ENCODE measurements at regions not wholly inside any gene's neighbourhood (a gene's known extent, or its start where the extent isn't known, plus 50 kb on each side); places are given as distances from the start of the nearest gene placed in this dataset.

GRCh38 chr13:111536075-111536642 lies 215.7 kb downstream of the TEX29 start:
- Histone ChIP-seq H3F3A (ENCODE audit: low read depth) (peaks cover 8% of the 10 kb centered on the region), H3K4me1 (peaks cover 13% of the 10 kb centered on the region), H3K9me3 (ENCODE audit: low read depth) (no peaks in the 10 kb centered on the region), H3K27ac (no peak overlapping the region), H3K4me3 (no peak overlapping the region), H3K27me3 (peaks cover 78% of the 10 kb centered on the region), H3K79me2 (ENCODE audit: low read depth) (no peaks in the 10 kb centered on the region), H3K9ac (no peak overlapping the region), H2AFZ (replicated peaks) (no peak overlapping the region), H3K4me2 (no peak overlapping the region), H3K36me3 (no peaks in the 10 kb centered on the region), H4K20me1 (ENCODE audit: low read depth) (no peaks in the 10 kb centered on the region)
- H3K36me3 Mint-ChIP-seq = no peaks in the 10 kb centered on the region
- DNase-seq (ENCODE audit: low spot score) = no peak
- H3K27ac Mint-ChIP-seq = no peak overlapping the region
- H3K4me1 Mint-ChIP-seq = peaks cover 46% of the 10 kb centered on the region
- peaks cover 2% of the 10 kb centered on the region for H3K9me3 Mint-ChIP-seq
- TF ChIP-seq EZH2 (IDR thresholded peaks at IDR 0.05) (no peak), CTCF (IDR thresholded peaks at IDR 0.05) (no peak), EZH2phosphoT487 (IDR thresholded peaks at IDR 0.05) (no peak)
- peaks cover 25% of the 10 kb centered on the region for H3K27me3 Mint-ChIP-seq (ENCODE audit: insufficient read depth, low read depth)
- H3K4me3 Mint-ChIP-seq = no peak overlapping the region

- no peak overlapping the region for H3K9ac ChIP-seq
- H2AFZ ChIP-seq (replicated peaks) = no peak overlapping the region
- peaks cover 13% of the 10 kb centered on the region for H3K4me1 ChIP-seq
- Mint-ChIP-seq H3K4me1 (peaks cover 37% of the 10 kb centered on the region), H3K9me3 (peaks cover 2% of the 10 kb centered on the region), H3K36me3 (no peaks in the 10 kb centered on the region), H3K27ac (no peak overlapping the region), H3K4me3 (no peak overlapping the region), H3K27me3 (ENCODE audit: insufficient read depth, low read depth) (peaks cover 25% of the 10 kb centered on the region)
- H4K20me1 ChIP-seq (ENCODE audit: low read depth) = no peaks in the 10 kb centered on the region
- peaks cover 8% of the 10 kb centered on the region for H3F3A ChIP-seq (ENCODE audit: low read depth)
- H3K27me3 ChIP-seq = peaks cover 68% of the 10 kb centered on the region
- H3K79me2 ChIP-seq (ENCODE audit: low read depth) = no peaks in the 10 kb centered on the region
- H3K4me2 ChIP-seq = no peak overlapping the region
- no peak overlapping the region for H3K27ac ChIP-seq
- no peaks in the 10 kb centered on the region for H3K36me3 ChIP-seq
- TF ChIP-seq EZH2phosphoT487 (IDR thresholded peaks at IDR 0.05) = no peak
- TF ChIP-seq EZH2 (IDR thresholded peaks at IDR 0.05) = no peak
- TF ChIP-seq CTCF (IDR thresholded peaks at IDR 0.05) = no peak
- no peaks in the 10 kb centered on the region for H3K9me3 ChIP-seq (ENCODE audit: low read depth)
- no peak for DNase-seq (ENCODE audit: low spot score)
- no peak overlapping the region for H3K4me3 ChIP-seq
These were observed 216.8 kb downstream of the TEX29 start for GRCh38 chr13:111537115-111537728.

- Mint-ChIP-seq H3K4me3 (no peak overlapping the region), H3K9me3 (peaks cover 2% of the 10 kb centered on the region), H3K36me3 (no peaks in the 10 kb centered on the region), H3K27ac (no peak overlapping the region), H3K27me3 (ENCODE audit: insufficient read depth, low read depth) (peaks cover 22% of the 10 kb centered on the region), H3K4me1 (peaks cover 30% of the 10 kb centered on the region)
- TF ChIP-seq CTCF (IDR thresholded peaks at IDR 0.05) (no peak), EZH2phosphoT487 (IDR thresholded peaks at IDR 0.05) (no peak), EZH2 (IDR thresholded peaks at IDR 0.05) (no peak)
- DNase-seq (ENCODE audit: low spot score) = no peak
- Histone ChIP-seq H3K27me3 (peaks cover 60% of the 10 kb centered on the region), H3K9me3 (ENCODE audit: low read depth) (no peaks in the 10 kb centered on the region), H3K4me3 (no peak overlapping the region), H3K9ac (no peak overlapping the region), H3F3A (ENCODE audit: low read depth) (peaks cover 8% of the 10 kb centered on the region), H2AFZ (replicated peaks) (no peak overlapping the region), H3K4me2 (no peak overlapping the region), H3K27ac (no peak overlapping the region), H3K4me1 (peaks cover 11% of the 10 kb centered on the region), H3K36me3 (no peaks in the 10 kb centered on the region), H3K79me2 (ENCODE audit: low read depth) (no peaks in the 10 kb centered on the region), H4K20me1 (ENCODE audit: low read depth) (no peaks in the 10 kb centered on the region)
These were observed 217.5 kb downstream of the TEX29 start for GRCh38 chr13:111537843-111538499.
